Gastrocnemius medialis (tissue), 4 donors: ENCODE measurements at regions not wholly inside any gene's neighbourhood (a gene's known extent, or its start where the extent isn't known, plus 50 kb on each side); places are given as distances from the start of the nearest gene placed in this dataset.

Source experiments
- ATAC-seq, 2 donors: fragments of 150-250 bp; one replicate each; pipeline ENCODE4 v1.9.1; 2016
- DNase-seq, 2 donors: peaks; one replicate each; pipeline ENCODE4 v3.0.0-alpha.2; 2019
- H3K27ac ChIP-seq, 4 donors: fragments of 200-600 bp; sonication (generic); 1 replicate in 1 of 4; 2 replicates in 3 of 4; pipeline ENCODE4 v1.5.1; 2016 to 2018; ENCODE audit warnings: mild to moderate bottlenecking in 2 of 4, moderate library complexity in 1 of 4
- H3K27me3 ChIP-seq, 3 donors: fragments of 200-600 bp; sonication (generic) in 2 of 3; 1 replicate in 1 of 3; 2 replicates in 2 of 3; pipeline versions ENCODE4 v1.5.1 to v1.6.0; 2016 to 2019; ENCODE audit warnings: mild to moderate bottlenecking in 1 of 3, moderate library complexity in 1 of 3
- H3K36me3 ChIP-seq, 2 donors: fragments of 200-600 bp; sonication (generic) in 1 of 2; one replicate each; pipeline ENCODE4 v1.5.1; 2017 to 2018
- H3K4me1 ChIP-seq, 2 donors: fragments of 200-600 bp; sonication (generic) in 1 of 2; one replicate each; pipeline ENCODE4 v1.5.1; 2016 to 2017; ENCODE audit warnings: mild to moderate bottlenecking in 2 of 2
- H3K4me3 ChIP-seq, 4 donors: fragments of 200-600 bp; sonication (generic) in 3 of 4; 1 replicate in 1 of 4; 2 replicates in 3 of 4; pipeline ENCODE4 v1.5.1; 2016 to 2019; ENCODE audit warnings: mild to moderate bottlenecking in 2 of 4
- H3K9me3 ChIP-seq, 3 donors: fragments of 200-600 bp; sonication (generic) in 2 of 3; 1 replicate in 1 of 3; 2 replicates in 2 of 3; pipeline ENCODE4 v1.5.1; 2016 to 2019
- CTCF ChIP-seq, 5 experiments: fragments of 450-650 bp in 3 of 5; fragments of 200-600 bp in 2 of 5; sonication (generic) in 2 of 5; IDR thresholded peaks in 4 of 5; conservative IDR thresholded peaks in 1 of 5; 1 replicate in 4 of 5; 2 replicates in 1 of 5; pipeline ENCODE4 v1.5.1; 2016 to 2019; ENCODE audit warnings: antibody characterized with exemption in 5 of 5, mild to moderate bottlenecking in 3 of 5, moderate library complexity in 3 of 5
- POLR2A ChIP-seq, 2 donors: fragments of 450-650 bp; IDR thresholded peaks; one replicate each; pipeline ENCODE4 v1.6.1; 2017; ENCODE audit warnings: antibody characterized with exemption in 2 of 2, mild to moderate bottlenecking in 2 of 2, moderate library complexity in 2 of 2
- in situ Hi-C, 4 donors: fragments of 200-750 bp; cut with MboI; loops; one replicate each; pipeline versions ENCODE4 v1.15.0 to v1.8.0; 2017; ENCODE audit warnings: low sequenced_read_pairs in 4 of 4
- intact Hi-C: fragments of 100-400 bp; cut with DNase I; formaldehyde crosslinking; loops from one replicate; pipeline ENCODE4 v1.15.1; 2023; ENCODE audit warnings: low total_unique reads

- H3K36me3 ChIP-seq = no peaks in the 10 kb centered on the region
These were observed 152.0 kb upstream of the MYO16 start for GRCh38 chr13:108477376-108477775.

DNA sequence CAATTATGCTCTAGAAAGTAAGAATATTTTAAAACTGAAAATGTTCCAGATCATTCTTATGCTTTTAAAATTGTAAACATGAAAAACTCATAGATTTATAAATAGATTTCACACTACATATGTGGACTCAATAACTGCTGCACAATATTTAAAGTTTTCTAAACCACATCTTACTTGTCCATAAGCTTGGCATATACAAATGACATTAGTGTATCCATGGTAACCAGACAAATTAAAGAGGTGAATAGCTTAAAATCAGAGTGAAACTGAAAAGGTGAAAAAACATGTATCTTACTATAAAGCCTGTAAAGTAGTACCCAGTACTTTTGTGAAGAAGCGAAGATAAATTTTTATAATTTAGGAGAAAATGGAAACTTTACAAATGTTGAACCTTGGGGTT, 151.2 kb upstream of the MYO16 start:
- Histone ChIP-seq H3K27ac (no peak overlapping the region), H3K4me1 (no peaks in the 10 kb centered on the region), H3K27me3 (no peaks in the 10 kb centered on the region), H3K9me3 (no peaks in the 10 kb centered on the region), H3K36me3 (no peaks in the 10 kb centered on the region), H3K4me3 (no peak overlapping the region)
- TF ChIP-seq CTCF (IDR thresholded peaks at IDR 0.05 in 4 of 5, conservative IDR thresholded peaks at IDR 0.05 in 1 of 5) (no peak), POLR2A (IDR thresholded peaks at IDR 0.05) (no peak)
- DNase-seq = no peak
- intact Hi-C loops (no loop called here), in situ Hi-C loops (no loop called here)
- no peak for ATAC-seq

More at GRCh38 chr13:108477376-108477775, 152.0 kb upstream of the MYO16 start:
- Histone ChIP-seq H3K27me3 (no peaks in the 10 kb centered on the region), H3K4me3 (no peak overlapping the region), H3K27ac (no peak overlapping the region), H3K4me1 (no peaks in the 10 kb centered on the region), H3K9me3 (no peaks in the 10 kb centered on the region)
- intact Hi-C loops (no loop called here), in situ Hi-C loops (no loop called here)
- ATAC-seq = no peak
- no peak for DNase-seq
- TF ChIP-seq POLR2A (IDR thresholded peaks at IDR 0.05) (no peak), CTCF (IDR thresholded peaks at IDR 0.05 in 4 of 5, conservative IDR thresholded peaks at IDR 0.05 in 1 of 5) (no peak)

DNA sequence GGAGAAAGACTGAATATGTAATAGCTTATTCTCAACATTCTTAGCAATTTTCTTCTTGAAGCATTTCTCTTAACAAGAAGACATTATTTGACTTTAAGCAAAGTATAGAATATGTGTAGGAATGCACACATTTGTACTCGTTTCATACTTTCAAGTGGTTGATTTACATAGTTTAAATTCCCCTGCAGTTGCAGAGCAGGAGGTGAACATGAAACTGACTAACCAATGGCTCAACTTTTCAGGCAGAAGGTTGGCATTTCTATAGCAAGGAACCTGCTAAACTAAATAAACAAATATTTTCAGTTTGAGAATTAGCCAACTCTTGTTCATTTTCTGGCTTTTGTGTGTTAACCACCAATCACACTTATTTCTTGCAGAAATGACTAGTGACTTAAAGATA, 145.4 kb upstream of the MYO16 start:
- in situ Hi-C loops (no loop called here), intact Hi-C loops (no loop called here)
- no peak for ATAC-seq
- Histone ChIP-seq H3K27ac (no peak overlapping the region), H3K36me3 (no peaks in the 10 kb centered on the region), H3K4me1 (no peaks in the 10 kb centered on the region), H3K27me3 (no peaks in the 10 kb centered on the region), H3K9me3 (no peaks in the 10 kb centered on the region), H3K4me3 (no peak overlapping the region)
- no peak for TF ChIP-seq POLR2A (IDR thresholded peaks at IDR 0.05)
- no peak for TF ChIP-seq CTCF (IDR thresholded peaks at IDR 0.05 in 4 of 5, conservative IDR thresholded peaks at IDR 0.05 in 1 of 5)
- DNase-seq = no peak

DNA sequence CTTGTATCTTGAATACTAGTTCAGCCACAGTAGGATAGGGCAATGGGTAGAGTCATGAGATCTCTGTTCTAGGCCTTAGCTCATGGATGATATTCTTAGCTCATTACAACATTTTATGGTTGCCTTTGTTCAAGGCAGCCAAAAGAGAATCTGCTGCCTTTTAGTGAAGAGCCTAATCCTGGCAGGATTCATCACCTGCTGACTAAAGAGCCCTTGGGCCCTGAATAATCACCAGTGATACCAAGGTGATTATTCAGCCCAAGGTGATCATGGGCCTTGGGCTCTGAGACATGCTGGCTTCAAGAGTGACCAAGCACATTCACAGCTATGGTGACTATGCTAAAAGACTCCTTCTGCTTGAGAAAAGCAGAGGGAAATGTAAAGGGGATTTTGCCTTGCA, 143.3 kb upstream of the MYO16 start:
- no peak for TF ChIP-seq CTCF (IDR thresholded peaks at IDR 0.05 in 4 of 5, conservative IDR thresholded peaks at IDR 0.05 in 1 of 5)
- TF ChIP-seq POLR2A (IDR thresholded peaks at IDR 0.05) = no peak
- no peaks in the 10 kb centered on the region for H3K36me3 ChIP-seq
- H3K9me3 ChIP-seq = no peaks in the 10 kb centered on the region
- ATAC-seq (no peak), DNase-seq (no peak)
- H3K27me3 ChIP-seq = no peaks in the 10 kb centered on the region
- no peaks in the 10 kb centered on the region for H3K4me1 ChIP-seq
- no peak overlapping the region for H3K4me3 ChIP-seq
- no peak overlapping the region for H3K27ac ChIP-seq
- in situ Hi-C loops = no loop called here
- intact Hi-C loops = no loop called here

DNA sequence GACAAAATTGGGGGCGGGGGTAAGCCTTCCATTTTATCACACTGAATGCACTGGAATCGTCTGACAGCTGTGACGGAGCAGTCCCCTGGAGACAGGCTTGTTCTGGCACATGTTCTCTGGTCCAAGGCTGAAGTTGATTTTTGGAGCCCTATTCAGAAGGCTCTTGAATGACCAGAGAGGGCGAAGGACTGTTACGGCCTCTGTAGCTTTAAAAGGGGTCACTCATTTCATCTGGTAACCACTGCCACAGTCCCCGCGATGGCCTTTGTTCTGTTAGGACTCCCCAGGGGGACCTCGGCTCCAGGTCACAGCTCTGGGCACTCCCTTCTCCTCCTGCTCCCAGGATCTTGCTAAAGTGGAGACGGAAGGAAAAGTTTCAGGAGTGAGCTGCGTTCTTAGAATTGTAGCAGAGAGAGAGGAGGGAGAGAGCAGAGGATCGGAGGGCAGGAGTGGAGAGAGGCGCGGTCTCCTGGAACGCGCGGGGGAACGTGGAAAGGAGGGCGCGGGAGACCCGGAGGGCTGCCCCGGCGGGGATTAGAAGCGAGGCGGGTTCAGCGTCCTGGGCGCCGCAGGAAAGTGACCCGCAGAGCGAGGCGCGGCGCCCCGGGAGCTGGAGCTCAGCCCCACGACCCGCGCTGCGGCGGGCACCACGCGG, 134.3 kb upstream of the MYO16 start:
- no peaks in the 10 kb centered on the region for H3K36me3 ChIP-seq
- DNase-seq (no peak), ATAC-seq (no peak)
- H3K27ac ChIP-seq = no peak overlapping the region
- no peak overlapping the region for H3K4me3 ChIP-seq
- in situ Hi-C loops (no loop called here), intact Hi-C loops (no loop called here)
- TF ChIP-seq POLR2A (IDR thresholded peaks at IDR 0.05) = no peak
- TF ChIP-seq CTCF (IDR thresholded peaks at IDR 0.05 in 4 of 5, conservative IDR thresholded peaks at IDR 0.05 in 1 of 5) = no peak
- no peaks in the 10 kb centered on the region for H3K4me1 ChIP-seq
- H3K9me3 ChIP-seq = no peaks in the 10 kb centered on the region
- H3K27me3 ChIP-seq = peaks cover 13 to 18% (median 14%) of the 10 kb centered on the region in 3 donors
